Mucosa of gallbladder (tissue), 1 donor: ENCODE measurements at regions not wholly inside any gene's neighbourhood (a gene's known extent, or its start where the extent isn't known, plus 50 kb on each side); places are given as distances from the start of the nearest gene placed in this dataset.

Experiments
- DNase-seq: peaks from one replicate; pipeline ENCODE4 v3.0.0-alpha.2; 2020; ENCODE audit warnings: low spot score
- donor health status: DM: no; HTN: no; CAD: no.

DNA sequence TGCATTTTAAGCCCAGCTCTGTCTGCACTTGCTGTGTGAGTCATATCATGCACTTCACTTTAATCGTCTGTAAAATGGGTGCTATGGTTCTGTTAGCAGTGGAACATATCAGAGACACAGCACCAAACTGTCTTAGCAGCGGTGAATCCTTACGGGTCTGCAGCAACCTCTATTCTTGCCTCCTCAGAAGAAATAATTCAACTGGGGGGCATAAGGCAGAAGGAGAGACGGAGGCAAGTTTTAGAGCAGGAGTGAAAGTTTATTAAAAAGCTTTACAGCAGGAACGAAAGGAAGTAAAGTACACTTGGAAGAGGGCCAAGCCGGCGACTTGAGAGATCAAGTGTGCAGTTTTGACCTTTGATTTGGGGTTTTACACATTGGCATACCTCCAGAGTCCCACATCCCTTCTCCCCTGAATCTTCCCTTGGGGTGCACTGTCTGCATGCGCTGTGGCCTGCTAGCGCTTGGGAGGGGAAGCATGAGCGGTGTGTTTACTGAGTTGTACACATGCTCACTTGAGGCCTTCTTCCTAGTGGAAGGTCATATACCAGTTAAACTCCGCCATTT, 109.8 kb downstream of the DDX1 start:
- no peak for DNase-seq

DNA sequence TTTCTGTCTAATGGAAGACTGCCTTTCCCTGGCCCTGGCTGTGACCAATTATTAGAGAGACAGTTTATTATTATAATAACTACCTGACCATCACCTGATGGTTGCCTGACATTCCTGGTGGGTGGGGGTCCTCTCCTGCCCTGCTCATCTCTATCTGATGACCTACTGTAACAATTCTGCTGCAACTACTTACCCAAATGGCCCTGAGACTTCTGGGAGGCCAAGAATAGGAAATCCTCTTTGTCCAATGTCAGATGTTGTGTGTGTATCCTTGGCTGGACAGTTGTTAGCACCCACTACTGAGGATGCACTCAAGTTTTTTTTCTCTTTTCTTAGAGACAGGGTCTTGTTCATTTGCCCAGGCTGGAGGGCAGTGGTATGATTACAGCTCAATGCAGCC, 110.3 kb downstream of the DDX1 start:
- DNase-seq, result no peak

DNA sequence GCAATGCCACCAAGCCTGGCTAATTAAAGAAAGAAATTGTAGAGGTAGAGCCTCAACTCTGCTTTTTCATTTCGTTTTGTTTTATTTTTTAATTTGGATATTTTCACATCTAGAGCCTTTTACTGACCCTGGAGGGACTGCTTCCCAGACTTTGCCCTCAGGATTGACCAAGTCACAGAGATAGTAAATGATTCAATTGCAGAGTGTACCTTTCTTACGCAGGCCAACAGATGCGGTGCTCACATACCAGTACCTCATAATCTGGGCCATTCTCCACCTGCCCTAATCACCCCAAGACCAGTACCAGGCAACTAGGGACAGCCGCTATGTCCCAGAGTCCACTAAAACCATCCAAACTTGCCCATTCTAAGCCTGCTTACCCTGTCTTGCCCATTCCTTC, 110.8 kb downstream of the DDX1 start:
- DNase-seq, result no peak

DNA sequence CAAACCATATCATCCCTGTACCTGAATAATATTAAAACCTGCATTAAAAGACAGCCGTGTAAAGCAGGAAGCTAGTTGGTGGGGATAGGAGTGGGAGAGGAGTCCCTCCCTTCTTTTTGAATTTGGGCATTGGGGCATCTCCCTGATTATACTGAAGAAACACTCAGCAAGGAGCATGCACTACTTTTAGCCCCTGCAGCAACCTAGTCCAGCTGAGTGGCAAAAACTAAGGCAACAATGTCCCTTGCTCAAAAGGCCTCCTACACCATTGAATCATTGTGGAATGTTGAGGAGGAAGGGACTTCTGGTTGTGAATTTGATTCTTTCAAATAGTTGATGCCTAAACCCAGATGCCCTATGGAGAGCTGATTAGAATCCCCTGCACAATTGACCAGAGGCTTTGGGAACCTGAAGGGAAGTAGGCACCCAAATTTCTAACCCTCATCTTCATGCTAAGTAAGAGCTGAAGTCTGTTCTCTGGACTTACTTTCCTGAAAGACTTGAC, 111.7 kb downstream of the DDX1 start:
- DNase-seq, result no peak

DNA sequence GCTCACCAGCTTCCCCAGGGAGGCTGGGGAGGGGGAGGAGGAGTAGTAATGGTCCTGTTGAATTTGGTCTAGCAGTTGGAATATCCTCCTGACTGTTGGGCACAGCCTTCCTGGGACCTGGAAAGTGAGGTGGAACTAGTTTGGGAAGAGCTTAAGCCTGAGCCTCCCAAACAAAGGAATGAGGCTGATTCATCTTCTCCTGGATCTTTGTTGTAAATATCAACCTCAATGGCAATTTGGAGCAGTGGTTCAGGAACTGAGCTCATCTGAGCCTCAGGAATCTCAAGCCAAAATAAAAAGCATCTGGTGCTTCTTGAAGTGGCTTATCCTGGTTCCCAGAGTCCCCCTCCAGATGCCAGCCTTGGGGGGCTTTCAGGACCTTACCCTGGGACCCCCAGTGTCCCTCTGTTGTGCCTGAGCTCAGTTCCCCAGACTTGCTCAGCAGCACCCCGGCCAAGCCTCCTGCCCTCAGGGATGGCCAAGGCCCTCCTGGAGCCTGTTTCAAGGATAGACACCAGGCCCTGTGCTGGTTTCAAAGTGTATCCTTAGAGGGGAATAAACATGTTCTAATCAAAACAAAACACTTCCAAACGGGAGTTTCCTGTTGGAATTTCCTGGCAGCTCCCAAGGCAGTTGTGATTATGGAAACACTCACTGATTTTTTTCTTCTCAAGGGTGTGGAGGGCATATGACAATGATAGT, 112.6 kb downstream of the DDX1 start:
- DNase-seq, result no peak

DNA sequence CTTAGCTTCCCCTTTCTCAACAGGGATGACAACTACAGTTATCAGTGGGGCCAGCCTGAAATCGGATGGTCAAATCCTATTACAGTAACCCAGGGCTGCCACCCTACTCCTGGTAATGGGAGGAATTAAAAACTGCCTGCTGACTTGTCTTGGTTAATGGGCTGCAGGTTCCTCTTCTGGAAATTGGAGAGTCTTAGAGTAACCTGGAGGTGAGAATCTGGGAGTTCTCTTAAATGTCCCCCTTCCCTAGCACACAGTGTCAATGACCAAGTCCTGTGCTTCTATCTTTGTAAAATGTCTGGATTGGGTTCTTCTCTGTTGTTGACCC, 113.1 kb downstream of the DDX1 start:
- DNase-seq, result no peak

DNA sequence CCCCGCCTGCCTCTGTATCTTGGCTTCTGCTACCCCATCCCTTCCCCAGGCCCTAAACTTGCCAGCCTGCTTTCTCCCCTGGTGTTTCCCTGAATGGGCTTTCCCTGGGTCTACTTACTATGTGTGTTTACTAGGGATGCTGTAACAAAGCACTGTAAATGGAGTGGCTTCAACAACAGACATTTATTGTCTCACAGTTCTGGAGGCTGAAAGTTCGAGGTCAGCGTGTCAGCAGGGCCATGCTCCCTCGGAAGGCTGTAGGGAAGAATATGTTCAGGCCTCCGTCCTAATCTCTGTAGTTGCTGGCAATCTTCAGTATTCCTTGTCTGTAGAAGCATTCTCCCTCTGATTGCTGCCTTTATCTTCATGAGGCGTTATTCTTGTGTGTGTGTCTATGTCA, 113.6 kb downstream of the DDX1 start:
- no peak for DNase-seq

DNA sequence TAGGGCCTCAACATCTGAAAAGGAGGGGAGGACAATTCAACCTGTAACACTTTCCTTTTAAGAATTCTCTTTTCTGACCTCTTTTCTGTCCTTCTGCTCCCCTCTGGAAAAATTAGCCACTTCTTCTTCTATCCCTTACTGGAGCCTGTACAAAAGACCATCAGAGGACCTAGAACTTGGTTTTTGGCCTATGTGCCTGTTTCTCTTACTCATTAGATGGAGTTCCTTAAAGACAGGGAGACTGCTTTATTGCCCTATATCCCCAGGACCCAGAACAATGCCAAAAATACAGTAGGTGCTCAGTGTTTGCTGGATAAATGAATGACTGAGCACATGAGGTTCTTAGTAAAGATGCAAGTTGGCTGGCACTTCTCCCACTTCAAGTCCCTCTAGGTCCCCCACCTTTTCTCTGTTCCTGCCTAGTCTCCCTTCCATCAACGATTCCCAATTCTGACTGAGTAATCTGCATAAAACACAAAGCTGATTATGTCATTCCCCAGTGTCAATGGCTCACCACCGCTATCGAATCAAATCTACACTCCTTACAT, 114.2 kb downstream of the DDX1 start:
- no peak for DNase-seq

DNA sequence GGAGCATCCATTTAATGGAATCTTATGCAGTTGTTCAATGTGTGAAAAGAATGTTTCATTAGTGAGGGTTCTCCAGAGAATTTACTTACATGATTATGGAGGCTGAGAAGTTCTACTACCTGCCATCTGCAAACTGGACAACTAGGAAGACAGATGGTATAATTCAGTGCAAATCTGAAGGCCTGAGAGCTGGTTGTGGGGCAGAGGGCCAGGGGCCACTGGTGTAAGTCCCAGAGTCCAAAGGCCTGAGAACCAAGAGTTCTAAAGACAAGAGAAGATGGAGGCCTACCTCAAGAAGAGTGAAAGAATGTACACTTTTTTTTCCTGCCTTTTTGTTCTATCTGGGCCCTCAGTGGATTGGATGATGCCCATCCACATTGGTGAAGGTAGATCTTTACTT, 114.8 kb downstream of the DDX1 start:
- no peak for DNase-seq

DNA sequence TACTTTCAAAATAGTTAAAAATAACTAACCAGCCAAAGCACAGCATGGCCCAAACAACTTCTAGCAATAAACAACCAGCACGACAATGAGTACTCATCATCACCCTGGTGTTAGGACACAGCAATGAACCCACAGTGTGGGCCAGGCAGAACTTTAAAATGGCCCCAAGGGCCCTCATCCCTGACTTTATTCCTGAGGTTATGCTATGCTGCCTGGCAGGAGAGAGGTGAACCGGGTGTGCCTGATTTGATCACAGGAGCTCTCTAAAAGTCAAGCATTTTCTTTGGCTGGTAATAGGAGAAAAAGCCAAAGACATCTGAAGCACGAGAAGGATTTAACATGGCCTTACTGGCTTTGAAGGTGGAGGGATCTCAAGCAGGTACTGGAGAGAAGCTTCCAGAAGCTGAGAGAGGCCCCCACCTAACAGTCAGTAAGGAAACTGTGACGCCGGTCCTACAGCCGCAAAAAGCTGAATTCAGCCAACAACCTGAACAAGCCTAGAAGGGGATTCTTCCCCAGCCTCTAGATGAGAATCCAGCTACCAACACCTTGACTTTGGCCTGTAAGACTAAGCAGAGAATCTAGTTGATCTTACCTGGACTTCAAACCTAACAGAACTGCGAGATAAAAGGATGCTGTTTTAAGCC, 115.4 kb downstream of the DDX1 start:
- no peak for DNase-seq

DNA sequence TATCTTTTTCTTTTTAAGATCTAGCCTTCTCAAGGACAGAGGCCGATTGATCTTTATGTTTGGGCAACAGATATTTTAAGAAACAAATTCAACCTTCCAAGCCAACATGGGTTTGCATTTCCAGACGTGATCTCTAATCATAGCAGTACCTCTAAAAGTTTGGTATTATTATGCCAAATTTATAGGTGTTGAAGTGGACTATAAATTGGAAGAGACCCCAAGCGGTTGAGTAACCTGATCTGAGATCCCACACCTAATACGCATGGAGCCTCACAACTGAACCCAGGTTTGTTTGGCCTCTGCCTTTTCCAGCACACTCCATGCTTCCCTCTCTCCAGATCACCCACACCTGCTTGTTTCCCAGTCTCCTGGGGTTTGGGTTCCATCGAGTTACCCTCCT, 116.5 kb downstream of the DDX1 start:
- no peak for DNase-seq

DNA sequence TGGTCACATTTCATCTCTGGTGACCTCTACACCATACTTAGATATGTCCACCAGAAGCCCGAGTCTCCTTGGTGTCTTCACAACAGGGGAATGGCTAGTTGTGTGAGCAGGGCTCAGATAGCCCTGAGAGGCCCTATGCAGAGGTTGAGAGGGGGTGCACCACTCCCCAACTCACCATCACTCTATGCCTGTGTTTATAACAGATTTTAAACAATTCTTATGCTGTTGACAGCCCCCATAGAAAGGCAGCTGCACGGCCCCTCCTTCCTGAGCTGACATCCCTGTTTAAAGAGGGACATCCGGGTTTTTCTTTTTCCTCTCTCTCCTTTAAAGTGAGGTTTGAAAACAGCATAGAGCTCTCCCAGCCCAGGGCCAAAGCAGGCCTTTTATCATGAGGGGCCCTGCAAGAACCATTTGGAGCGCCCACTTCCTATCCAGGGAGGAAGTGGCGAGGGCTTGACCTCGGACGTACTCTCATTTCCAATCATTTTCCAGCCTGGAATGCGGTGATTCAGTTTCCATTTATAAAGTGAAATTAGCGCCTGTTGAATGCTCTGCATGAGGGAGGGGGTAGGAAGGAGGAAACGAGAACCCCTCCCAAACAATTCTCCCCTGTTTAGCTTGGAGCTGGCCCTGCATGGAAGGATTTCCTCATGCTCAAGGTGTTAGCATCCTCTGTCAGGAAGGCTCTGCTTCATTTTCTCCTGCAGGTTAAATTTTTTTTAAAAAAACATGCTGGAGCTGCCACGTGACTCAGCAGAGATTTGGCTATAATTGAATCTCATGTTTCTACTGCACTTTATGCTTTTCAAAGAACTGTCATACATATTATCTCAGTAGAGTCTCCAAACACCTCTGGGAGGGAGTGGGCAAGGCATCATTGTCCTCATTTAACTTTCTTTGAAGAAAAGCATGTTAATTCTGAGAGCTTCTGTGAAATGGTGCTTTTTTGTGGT, 117.5 kb downstream of the DDX1 start:
- no peak for DNase-seq

DNA sequence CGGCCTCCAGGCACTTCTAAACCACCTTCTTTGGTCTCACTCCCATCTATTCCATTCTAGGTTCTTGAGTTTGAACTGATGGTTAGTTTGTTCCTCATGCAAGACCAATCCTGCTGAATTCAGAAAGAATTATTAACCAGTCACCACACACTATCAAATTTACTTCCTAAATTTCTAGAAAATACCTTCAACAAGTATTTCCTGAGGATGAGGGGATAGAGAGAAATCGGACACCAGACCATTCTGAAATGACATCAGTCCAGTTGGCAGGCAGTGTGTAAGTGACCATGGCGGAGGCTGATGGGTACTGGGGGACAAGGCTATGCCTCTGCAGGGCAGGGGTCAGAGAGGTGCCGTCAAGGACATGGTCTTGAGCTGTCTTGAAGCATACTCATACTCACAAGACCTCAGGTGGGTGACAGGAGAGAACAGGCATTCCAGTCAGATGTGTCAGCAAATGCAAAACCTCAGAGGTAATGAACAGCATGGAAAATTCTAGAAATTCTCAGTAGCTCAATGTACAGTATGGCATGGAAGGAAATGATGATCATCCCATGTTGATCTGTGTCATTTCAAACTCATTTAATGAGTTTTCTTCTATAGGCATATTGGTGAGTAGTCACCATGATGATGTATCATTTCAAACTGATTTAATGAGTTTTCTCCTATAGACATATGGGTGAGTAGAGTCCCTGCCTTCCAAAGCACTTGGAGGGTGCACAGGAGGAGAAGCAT, 119.6 kb downstream of the DDX1 start:
- DNase-seq, result no peak

DNA sequence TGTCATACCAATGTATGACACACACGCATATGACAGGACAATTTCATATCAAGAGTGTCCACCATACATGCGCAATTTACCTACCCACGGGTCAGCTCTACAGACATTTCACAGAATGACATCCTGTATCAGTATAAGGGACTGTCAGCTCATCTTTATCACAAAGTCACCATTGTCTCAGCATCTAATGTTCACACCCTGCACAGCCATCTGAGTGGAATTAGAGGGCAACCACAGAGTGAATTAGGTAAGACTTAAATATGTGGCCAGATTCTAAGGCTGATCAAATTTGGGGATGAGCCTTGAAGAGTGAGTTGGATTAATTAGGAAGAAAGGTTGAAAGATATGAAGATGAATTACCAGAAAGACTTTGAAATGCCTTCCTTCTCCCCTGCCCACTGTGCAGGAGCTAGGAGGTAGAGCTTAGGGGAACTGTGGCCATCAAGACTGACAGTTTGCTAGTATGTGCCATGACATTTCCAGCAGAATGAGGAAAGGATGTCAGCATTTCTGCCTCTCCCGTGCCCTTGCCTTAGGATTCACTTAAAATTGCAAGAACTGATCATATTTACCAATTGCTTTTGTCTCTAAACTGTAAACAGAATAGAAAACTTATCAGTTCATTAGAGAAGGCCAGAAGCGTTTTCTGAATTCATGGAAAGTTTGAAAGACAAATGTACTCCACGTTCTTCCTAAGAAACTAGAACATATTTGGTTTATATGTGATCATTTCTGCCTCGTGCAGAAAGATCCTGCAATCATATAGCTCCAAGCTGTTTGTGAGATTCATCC, 121.1 kb downstream of the DDX1 start:
- no peak for DNase-seq

DNA sequence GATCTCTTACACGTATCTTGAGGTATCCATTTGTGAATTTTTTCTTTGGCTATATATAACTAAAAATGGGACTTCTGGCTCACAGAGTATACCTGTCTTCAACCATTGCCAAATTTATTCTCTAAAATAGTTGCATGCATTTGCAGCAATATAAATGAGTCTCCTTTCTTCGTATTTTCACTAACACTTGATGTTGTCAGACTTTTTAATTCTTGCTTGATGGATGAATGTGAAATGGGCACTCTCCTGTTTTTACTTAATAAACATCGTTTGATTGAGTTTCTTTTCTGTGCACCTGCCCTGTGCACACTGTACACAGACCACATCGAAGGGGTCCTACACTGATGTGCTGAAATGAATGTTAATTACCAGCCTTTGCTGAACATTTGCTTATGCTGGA, 121.8 kb downstream of the DDX1 start:
- DNase-seq, result no peak

DNA sequence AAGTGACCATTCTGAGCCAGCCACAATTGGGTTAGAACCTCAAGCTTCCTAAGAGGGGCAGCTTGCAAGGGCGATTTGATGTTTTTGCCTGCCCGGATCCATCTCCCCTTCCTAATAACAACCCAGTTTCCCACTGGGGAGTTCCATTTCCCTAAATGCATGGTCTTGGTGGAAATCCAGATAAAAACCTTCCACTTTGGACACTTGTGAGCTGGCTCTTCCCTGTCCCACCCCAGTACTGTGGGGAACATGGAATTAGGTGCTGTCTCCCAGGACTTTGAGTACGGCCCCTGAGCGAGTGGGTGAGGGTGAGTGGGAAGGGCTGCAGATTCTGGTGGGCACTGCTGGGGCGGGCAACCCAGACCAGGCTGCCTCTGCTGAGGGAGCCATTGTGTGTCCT, 122.3 kb downstream of the DDX1 start:
- no peak for DNase-seq

DNA sequence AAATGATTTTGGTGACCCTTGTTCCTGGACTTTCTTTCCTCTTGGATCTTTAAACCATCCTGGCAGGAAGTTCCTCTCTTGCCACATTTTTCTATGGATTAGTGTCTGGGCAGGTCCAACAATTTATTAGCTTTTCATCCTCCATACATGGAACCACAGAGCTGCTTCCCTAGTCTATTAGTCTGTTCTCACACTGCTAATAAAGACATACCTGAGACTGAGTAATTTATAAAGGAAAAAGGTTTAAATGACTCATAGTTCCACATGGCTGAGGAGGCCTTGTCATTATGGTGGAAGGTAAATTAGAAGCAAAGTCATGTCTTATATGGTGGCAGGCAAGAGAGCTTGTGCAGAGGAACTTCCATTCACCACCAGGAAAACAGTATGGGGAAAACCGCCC, 122.9 kb downstream of the DDX1 start:
- no peak for DNase-seq

DNA sequence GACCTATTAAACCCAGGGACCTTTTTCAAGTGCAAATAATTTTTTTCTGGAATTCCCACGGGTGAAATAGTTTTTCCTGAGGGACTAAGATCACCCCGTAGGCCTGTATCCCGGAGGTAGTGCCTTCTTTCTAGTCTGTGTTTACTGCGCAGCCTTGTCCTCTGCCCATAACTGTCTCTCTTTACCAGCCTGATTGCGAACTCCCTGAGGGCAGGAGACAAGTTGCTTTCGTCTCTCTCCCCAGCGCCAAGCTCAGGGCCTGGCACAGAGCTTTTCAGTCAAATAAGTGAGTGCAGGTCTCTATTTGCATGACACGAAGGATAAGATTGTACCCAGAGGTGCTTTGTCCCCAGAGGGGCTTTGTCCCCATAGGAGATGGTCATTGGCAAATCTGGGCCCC, 123.9 kb downstream of the DDX1 start:
- no peak for DNase-seq

DNA sequence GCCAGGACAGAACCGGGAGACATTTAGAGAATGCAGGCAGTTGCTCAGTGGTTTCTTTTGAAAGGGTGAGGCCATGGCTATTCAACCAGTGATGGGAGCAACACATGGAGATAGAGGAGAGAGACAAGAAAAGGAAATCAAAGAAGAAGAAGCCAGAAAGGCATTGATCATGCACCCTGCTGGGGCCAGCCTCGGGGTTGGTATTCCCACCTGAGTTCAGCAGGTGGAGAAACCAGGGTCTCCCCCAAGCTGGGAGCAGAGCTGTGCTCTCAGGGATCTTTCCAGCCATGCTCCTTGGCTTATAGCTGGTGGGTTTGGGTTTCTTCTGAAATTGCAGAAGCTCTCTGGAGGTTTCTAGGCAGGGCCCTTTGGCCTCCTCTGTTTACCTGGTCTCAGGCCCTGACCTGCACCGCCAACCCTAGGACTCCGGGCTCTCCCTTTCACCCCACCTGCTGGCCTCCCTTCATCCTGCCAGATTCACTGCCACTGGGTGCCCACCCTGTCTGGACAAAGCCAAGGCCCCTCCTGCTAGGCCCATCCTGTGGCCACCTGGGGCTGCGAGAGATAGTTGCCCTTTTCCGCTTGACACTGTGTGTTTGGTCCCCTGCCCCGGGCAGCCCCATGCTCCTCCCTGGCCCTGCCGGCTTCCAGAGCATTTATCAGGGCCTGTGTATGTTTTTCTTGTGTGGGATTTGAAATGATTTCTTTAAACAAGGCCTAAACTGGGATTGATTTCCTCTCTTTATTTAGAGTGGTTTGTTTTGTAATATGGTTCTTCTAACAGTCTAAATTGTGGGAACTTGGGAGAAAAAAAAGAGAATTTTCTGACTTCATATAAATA, 126.7 kb downstream of the DDX1 start:
- no peak for DNase-seq

DNA sequence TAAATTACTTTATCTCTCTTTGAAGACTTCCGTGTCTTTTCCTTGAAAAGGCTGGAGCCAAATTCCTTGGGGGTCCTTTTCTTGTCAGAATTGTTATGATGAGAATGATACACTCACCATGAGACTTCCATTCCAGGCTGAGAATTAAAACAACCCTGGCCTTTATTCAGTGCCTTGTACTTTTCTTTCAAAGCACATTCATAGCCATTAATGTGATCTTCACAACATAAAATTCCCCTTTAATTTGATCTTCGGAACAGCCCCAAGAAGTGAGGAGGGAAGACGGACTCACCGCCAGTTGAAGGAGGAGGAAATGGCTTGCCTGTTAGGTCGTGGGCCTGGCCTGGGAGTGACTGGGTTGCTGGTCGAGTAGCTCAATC, 127.3 kb downstream of the DDX1 start:
- DNase-seq, result no peak
